ENCODE measurements at regions not wholly inside any gene's neighbourhood (a gene's known extent, or its start where the extent isn't known, plus 50 kb on each side); places are given as distances from the start of the nearest gene placed in this dataset.
"Not testable (repeated sequence)": the region's sequence is repeated elsewhere in the genome, so short reads cannot be mapped to it uniquely, and the experiment has no call there.

DNA sequence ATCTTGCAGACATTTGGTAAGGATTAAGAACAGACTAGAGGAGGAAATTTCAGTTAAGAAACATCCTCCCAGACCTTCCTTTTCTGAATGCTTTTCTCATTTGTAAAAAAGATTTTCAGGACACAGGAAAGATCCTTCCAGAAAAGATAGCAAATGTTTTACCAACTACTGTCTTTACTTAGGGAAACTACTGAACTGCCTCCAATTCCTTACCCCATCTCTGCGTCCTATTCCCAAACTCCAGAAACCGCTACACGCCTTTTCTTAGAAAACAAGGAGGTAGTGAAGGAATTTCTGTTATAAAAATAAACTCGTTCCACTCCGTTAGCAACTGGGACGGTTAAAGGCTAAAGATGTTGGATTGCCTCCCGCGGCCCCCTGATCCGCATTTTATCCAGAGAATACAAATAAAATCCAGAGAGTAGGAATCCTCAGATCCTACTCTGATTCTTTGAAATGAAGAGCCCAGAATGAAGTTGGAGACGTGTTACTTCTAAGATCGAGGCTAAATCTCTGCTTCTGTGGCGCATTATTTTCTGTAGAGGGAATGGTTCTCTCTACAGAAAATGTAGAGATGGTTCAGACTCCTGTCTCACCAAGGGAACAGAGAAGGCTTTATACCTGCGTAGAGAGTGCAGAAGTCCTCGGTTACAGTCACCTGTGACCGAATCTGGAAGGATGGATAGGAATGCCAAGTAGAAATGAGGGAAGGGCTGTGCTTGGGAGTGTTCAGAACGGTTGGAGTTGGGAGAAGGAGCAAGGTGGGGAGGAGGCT lies 133.0 kb downstream of the GPX5 start:
- no peak for DNase-seq (ENCODE audit: low read depth)

DNA sequence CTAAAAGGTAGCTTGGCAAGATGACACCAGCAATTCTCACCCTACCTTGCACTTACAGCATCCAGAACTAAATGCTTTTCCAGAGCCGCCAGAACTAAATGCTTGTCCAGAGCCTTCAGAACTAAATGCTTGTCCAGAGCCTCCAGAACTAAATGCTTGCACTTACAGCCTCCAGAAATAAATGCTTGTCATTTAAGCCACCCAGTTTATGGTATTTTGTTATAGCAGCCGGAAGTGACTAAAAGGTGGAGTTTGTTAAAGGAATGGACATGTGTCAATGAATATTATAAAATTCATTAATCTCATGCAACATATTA lies 133.5 kb downstream of the GPX5 start:
- DNase-seq (ENCODE audit: low read depth) = no peak

DNA sequence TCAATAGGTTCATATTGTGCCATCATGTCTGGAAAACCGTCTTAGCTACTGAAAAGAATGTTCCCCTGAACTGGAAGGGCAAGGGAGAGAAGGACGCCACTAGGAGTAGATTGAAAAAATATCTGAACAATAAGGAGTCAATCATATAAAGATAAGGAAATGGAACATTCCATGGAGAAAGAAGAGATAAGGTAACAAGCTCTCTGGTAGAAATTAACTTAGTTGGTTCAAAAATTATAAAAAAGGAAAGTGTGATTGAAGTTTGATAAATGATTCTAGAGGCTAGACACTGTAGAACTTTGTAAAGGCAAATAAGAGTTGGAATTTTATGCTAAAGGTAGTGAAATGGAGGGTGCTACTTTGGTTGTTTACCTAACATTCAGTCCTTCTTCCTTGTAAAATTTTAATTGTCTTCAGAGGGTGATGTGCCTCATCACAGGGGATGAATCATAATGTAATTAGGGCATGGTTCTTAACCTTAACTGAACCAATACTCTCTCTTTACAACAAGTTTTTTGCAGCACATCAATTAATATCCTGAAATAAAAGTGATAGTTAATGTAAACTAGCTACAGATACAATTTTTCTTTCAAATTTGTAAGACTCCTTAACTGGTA lies 135.5 kb downstream of the GPX5 start:
- no peak for DNase-seq (ENCODE audit: low read depth)

DNA sequence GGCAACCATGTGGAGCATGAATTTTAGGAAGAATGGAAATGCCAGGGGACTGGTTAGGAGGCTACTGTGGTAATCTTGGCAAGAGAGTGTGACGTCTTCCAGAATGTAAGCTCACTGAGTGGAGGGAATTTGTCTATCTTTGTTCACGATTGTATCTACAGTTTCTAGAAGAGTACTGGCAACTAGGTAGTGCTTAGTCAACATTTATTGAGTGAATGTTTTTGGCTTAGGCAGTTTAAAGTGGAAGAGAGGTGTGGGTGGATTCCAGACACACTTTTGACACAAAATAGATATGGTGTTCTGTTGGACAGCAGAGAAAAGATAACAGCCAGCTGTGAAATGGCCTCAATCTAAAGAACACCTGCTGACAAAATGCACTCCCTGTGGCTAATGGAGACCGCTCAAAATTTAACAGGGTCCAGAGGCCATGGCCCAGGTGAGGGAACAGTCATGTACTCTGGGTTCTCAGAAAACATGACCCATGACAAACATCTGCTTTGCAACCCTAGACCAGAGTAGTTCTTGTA lies 139.3 kb downstream of the GPX5 start:
- no peak for DNase-seq (ENCODE audit: low read depth)

DNA sequence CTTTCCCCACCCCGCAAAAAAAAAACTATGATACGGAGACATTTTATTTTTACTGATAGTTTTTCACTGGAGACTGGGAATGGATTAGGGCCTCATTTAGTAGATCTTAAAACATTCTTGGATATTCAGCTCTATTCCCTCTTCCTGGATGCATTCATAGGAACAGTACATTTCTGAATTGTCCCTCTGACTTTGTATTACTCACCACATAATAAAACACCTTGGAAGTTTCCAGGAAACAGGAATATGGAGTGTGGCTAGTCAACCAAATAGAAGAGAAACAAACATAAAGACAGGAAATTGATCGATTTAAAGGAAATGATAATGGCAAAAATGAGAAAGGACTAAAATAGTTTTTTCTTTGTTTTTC lies 147.7 kb downstream of the GPX5 start:
- DNase-seq (ENCODE audit: low read depth) = no peak

DNA sequence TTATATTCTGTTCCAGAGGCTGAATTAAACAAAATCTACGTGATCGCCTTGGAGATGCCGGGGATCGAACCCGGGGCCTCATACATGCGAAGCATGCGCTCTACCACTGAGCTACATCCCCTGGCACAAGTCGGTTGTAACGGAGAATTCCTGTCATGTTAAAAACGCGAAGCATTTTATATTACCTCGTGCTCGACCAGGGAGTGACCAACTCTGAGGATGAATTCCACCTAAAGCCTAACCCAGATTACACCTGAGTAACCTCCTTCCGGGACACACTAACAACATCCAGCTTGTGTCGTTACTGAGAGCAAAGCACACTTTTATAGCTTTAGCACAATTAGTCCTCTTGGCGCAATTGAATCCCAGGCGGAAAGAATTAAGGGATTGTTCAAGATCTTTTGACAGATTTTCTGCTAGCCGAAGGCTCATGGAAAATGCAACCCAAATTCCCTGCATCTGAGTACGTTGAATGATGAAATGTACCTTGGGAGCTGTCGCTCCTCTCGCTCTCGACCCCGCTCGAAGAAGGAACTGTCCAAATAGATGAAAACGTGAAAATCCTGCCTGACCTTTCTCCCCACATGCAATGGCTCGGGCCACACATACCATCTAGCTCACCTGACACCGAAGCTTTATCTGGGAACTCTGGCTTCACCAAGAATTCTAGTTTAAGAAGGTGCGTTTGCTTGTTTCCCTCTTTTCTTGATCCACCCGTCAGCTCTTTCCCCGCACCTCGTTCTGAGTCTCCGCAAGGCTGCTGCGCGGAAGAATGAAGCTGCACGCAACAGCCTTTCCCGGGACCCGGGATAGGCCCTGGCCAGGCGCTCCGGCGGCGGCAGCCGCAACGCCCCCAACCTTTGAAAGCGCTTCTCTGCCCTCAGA lies 148.3 kb downstream of the GPX5 start:
- DNase-seq (ENCODE audit: low read depth) = no peak

DNA sequence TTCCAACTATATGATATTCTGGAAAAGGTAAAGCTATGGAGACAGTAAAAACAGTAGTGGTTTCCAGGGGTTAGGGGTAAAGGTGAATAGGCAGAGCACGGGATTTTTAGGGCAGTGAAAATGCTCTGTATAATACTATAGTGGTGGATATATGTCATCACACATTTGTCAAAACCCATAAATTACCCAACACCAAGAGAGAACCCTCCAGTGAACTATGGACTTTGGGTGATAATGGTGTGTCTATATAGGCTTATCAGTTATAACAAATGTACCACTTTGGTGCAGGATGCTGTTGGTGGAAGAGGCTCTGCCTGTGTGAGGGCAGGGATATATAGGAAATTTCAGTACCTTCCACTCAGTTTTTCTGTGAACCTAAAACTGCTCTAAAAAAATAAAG lies 149.9 kb downstream of the GPX5 start:
- DNase-seq (ENCODE audit: low read depth) = no peak

DNA sequence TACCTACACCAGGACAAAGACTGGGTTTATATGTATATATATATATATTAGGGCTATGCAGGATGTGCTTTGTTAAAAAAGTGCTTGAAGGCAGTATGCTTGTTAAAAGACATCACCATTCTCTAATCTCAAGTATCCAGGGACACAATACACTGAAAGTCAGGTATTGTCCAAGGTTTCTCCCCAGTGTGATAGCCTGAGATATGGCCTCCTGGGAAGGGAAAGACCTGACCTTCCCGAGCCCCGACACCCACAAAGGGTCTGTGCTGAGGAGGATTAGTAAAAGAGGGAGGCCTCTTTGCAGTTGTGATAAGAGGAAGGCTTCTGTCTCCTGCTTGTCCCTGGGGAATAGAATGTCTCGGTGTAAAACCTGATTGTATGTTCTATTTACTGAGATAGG lies 156.9 kb downstream of the GPX5 start:
- DNase-seq (ENCODE audit: low read depth) = no peak

DNA sequence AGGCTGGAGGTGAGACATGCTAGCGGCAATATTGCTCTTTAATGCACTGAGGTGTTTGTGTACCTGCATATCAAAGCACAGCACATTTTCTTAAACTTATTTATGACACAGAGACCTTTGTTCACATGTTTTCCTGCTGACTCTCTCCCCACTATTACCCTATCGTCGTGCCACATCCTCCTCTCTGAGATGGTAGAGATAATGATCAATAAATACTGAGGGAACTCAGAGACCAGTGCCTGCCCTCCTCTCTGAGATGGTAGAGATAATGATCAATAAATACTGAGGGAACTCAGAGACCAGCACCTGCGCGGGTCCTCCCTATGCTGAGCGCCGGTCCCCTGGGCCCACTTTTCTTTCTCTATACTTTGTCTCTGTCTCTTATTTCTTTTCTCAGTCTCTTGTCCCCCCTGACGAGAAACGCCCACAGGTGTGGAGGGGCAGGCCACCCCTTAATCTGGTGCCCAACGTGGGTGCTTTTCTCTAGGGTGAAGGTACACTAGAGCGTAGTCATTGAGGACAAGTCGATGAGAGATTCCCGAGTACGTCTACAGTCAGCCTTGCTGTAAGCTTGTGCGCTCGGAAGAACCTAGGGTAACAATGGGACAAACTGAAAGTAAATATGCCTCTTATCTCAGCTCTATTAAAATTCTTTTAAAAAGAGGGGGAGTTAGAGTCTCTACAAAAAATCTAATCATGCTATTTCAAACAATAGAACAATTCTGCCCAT lies 157.4 kb downstream of the GPX5 start:
- not testable (repeated sequence) for DNase-seq (ENCODE audit: low read depth)

DNA sequence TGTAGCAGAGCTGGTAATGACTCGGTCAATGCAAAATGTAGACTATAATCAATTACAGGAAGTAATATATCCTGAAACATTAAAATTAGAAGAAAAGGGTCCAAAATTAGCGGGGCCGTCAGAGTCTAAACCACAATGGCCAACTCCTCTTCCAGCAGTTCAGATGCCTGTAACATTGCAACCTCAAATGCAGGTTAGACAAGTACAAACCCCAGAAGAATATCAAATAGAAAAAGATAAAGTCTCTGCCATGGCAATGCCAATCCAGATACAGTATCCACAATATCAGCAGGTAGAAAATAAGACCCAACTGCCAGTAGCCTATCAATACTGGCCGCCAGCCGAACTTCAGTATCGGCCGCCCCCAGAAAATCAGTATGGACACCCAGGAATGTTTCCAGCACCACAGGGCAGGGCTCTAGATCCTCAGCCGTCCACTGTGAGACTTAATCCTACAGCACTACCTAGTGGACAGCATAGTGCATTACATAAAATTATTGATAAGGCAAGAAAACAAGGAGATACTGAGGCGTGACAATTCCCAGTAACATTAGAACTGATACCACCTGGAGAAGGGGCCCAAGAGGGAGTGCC lies 158.4 kb downstream of the GPX5 start:
- DNase-seq (ENCODE audit: low read depth) = no peak

DNA sequence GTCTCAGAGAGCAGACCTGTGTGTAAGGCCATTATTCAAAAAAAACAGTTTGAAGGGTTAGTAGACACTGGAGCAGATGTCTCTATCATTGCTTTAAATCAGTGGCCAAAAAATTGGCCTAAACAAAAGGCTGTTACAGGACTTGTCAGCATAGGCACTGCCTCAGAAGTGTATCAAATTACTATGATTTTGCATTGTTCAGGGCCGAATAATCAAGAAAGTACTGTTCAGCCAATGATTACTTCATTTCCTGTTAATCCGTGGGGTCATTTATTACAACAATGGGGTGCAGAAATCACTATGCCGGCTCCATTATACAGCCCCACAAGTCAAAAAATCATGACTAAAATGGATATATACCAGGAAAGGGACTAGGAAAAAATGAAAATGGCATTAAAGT lies 160.3 kb downstream of the GPX5 start:
- not testable (repeated sequence) for DNase-seq (ENCODE audit: low read depth)

DNA sequence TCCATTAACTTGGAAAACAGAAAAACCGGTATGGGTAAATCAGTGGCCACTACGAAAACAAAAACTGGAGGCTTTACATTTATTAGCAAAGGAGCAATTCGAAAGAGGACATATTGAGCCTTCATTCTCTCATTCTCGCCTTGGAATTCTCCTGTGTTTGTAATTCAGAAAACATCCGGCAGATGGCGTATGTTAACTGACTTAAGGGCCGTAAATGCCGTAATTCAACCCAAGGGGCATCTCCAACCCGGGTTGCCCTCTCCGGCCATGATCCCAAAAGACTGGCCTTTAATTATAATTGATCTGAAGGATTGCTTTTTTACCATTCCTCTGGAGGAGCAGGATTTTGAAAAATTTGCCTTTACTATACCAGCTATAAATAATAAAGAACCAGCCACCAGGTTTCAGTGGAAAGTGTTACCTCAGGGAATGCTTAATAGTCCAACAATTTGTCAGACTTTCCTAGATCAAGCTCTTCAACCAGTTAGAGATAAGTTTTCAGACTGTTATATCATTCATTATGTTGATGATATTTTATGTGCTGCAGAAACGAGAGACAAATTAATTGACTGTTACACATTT lies 160.9 kb downstream of the GPX5 start:
- DNase-seq (ENCODE audit: low read depth) = peak; percentile 34

DNA sequence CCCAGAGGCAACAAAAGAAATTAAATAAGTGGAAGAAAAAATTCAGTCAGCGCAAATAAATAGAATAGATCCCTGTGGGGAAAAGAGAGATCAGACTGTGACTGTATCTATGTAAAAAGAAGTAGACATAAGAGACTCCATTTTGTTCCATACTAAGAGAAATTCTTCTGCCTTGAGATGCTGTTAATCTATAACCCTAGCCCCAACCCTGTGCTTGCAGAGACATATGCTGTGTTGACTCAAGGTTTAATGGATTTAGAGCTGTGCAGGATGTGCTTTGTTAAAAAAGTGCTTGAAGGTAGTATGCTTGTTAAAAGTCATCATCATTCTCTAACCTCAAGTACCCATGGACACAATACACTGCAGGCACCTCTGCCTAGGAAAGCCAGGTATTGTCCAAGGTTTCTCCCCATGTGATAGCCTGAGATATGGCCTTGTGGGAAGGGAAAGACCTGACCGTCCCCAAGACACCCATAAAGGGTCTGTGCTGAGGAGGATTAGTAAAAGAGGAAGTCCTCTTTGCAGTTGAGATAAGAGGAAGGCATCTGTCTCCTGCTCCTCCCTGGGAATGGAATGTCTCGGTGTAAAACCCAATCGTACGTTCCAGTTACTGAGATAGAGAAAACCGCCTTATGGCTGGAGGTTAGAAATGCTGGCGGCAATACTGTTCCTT lies 161.8 kb downstream of the GPX5 start:
- DNase-seq (ENCODE audit: low read depth) = not testable (repeated sequence)

DNA sequence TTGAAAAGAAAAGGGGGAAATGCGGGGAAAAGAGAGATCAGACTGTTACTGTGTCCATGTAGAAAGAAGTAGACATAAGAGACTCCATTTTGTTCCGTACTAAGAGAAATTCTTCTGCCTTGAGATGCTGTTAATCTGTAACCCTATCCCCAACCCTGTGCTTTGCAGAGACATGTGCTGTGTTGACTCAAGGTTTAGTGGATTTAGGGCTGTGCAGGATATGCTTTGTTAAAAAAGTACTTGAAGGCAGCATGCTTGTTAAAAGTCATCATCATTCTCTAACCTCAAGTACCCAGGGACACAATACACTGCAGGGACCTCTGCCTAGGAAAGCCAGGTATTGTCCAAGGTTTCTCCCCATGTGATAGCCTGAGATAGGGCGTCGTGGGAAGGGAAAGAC lies 166.3 kb downstream of the GPX5 start:
- DNase-seq (ENCODE audit: low read depth) = not testable (repeated sequence)

DNA sequence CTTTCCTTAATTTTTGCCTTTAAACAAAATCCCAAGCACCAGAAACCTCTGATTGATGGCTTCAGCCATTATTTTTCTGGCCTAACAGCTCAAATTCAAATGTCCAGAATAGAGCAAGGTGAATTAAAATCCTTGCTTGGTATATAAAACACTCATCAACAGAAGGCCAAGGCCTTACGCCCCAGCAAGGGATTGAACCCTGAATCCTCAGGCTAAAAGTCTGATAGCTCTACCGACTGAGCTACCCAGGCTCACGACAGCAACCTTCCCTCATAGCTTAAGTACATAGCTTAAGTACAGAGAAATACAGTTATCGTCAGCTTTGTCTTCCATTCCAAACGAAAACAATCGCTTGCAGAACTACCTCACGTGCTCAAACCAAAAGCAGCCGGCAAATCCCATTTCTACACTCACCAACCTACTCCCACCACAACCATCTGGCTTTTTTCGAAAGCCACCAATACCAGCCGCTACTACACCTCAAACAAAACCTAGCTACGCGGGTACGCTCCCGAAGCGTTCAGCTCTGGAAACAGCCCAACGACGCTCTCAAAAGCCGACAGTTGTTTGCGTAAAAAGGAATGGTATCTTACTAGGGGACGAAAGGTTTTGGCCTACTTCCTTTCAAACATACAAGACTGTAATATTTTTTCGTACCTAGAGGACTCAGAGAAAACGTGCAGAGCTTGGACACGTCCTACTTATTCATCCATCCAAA lies 167.5 kb downstream of the GPX5 start:
- no peak for DNase-seq (ENCODE audit: low read depth)

DNA sequence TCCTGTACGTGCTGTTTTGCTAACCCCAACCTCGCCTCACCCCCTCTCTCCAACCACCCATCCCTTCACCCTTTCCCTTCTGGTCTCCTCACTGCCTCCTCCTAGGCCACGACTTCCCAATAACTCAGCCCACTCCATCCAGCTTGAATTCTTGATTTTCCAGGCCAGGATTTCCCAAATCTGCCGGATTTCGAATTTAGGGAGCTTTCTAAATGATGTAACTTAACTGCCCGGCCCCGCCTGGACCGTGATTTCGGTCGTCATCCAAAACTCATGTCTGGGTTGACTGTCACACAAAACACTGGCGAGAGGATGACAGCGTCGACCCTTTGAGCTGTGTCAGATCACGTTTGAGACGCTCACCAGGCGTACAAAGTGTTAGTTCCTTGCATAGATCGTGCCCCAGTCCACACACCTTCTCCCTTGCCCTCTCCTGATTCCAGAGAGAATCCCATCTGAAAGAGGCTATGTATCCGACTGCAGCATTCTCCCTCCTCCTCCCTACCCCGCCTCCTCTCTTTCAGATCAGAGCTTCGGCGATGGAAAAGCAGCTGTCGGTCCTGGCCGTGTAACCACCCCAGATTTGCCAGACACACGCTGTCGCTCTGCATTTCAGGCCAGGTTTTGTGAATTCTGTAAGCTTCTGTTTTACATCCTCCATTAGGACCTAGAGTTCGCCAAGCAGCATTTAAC lies 168.2 kb downstream of the GPX5 start:
- no peak for DNase-seq (ENCODE audit: low read depth)

DNA sequence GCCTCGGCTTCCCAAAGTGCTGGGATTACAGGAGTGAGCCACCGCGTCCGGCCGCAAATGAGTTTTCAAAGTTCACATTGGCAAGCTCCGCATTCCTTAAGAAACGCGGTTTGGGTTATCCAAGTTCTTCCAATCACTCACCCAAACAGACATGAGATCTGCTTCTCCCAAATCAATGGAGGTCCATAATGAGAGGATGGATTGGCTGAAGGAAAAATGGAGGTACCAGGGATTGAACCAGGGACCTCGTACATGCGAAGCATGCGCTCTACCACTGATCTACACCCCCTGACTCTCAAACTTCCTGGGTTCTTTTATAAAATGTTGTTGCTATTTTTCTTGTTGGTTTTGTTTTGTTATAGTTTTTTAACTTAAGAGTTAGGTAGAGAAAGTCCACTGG lies 170.0 kb downstream of the GPX5 start:
- no peak for DNase-seq (ENCODE audit: low read depth)

DNA sequence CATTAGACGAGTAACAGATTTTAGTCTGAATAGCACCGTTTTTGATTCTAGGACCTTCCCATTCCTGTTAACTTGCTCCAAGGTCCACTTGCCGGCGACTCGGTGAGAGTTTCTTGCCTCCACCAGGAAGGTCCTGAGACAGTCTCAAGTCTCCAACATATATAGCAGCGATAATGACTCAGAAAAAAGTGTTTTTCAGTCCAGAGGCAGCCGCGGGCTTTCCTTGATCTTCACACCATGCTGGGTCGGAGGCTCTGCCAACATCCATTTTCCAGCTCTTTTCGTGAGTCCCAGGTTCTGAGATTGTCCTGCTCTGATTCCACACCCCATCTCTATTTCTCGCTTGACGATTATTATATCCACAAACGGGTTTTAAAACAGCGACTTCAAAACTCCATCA lies 170.5 kb downstream of the GPX5 start:
- DNase-seq (ENCODE audit: low read depth) = no peak

DNA sequence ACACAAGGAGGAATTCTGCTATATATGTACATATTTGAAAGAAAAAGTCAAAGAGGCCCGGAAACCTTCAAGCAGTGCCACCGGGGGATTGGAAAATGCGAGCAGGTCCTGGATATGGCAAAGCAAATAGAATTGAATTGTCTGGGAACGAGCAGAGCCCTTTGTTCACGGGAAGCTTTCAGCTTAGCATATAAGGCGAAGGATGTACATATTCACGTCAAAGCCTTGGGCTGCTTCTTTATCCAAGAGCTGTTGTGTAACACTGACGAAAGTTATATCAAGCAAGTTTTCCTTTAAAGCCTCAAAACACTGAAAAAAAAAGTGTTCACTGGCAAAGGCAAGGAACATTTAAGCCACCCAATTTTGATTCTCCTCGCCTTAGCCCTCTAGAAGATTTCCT lies 171.0 kb downstream of the GPX5 start:
- DNase-seq (ENCODE audit: low read depth) = no peak

Measured in stimulated activated CD4-positive, alpha-beta T cell treated with anti-CD3 and anti-CD28 coated beads, Interleukin-2, amount 100 ng/mL, for 4 hours (primary cell).